D721Med (cell line): ENCODE measurements at regions not wholly inside any gene's neighbourhood (a gene's known extent, or its start where the extent isn't known, plus 50 kb on each side); places are given as distances from the start of the nearest gene placed in this dataset.

Experiments
- DNase-seq: peaks from one replicate; pipeline ENCODE4 v3.0.0; 2011; ENCODE audit warnings: low spot score; ENCODE audit not compliant: insufficient read length
- FAIRE-seq: peaks from 2 replicates; lab custom pipeline; 2011; peaks lifted over from hg19 to GRCh38; lab: Jason Lieb, UNC
- CTCF ChIP-seq: IDR thresholded peaks from 2 replicates; pipeline ENCODE4 v1.5.1; 2012; ENCODE audit warnings: mild to moderate bottlenecking, control low read depth; ENCODE audit not compliant: insufficient read depth; ENCODE audit errors: missing control alignments

GRCh38 chr1:116261227-116261626, 111.8 kb upstream of the ATP1A1 start:
- no peak for TF ChIP-seq CTCF
- FAIRE-seq, result no peak
- no peak for DNase-seq

- no peak for TF ChIP-seq CTCF
- FAIRE-seq (no peak), DNase-seq (no peak)
Observed at GRCh38 chr1:116262207-116262994, 110.6 kb upstream of the ATP1A1 start.

GRCh38 chr1:116262995-116263385, 110.1 kb upstream of the ATP1A1 start:
- DNase-seq, result no peak
- no peak for TF ChIP-seq CTCF
- no peak for FAIRE-seq

GRCh38 chr1:116265931-116266863, 106.8 kb upstream of the ATP1A1 start:
- peak; percentile 65 for DNase-seq
- no peak for TF ChIP-seq CTCF
- peak; percentile 96 for FAIRE-seq

- DNase-seq, result no peak
- FAIRE-seq, result no peak
- no peak for TF ChIP-seq CTCF
Observed at GRCh38 chr1:116266864-116267212, 106.2 kb upstream of the ATP1A1 start.

GRCh38 chr1:116268211-116268610, 104.8 kb upstream of the ATP1A1 start:
- FAIRE-seq, result no peak
- no peak for DNase-seq
- no peak for TF ChIP-seq CTCF
